TTC549 (cell line): ENCODE measurements at regions not wholly inside any gene's neighbourhood (a gene's known extent, or its start where the extent isn't known, plus 50 kb on each side); places are given as distances from the start of the nearest gene placed in this dataset.

Source experiments
- FAIRE-seq: peaks from 2 replicates; lab custom pipeline; 2012; peaks lifted over from hg19 to GRCh38; lab: Jason Lieb, UNC

DNA sequence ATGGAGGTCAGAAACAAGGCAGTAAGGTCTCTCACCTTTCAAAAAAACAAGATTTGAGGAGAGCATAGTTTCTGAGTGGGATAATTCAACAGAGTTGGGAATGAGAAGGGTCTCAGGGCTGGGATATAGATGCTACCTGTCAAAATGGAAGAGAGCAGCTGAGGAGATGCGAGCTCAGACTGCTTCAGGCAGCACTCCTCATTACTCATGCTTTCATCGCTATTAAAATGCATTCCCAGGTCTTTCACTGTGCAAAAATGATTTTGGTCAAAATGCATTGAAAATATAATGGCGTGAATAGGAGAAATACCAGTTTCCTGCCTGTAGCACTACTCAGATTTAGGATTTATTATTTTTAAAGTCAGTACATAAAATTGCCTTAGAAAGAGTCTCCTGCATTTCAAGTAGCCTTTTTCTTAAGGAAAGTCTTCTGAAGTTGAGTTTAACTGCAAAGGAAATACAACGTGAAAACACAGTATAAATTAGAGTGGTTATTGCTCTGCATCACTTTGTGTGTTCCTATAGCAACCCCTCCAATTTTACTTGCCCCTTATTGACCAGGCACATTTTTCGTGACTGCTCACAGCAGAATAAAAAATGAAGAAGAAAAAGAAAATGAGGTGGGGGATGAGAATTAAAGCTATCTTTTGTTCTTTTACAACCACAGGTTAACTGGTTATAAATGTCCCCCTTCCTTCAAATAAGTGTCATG lies 724.8 kb upstream of the SEMA6A start:
- FAIRE-seq = no peak

DNA sequence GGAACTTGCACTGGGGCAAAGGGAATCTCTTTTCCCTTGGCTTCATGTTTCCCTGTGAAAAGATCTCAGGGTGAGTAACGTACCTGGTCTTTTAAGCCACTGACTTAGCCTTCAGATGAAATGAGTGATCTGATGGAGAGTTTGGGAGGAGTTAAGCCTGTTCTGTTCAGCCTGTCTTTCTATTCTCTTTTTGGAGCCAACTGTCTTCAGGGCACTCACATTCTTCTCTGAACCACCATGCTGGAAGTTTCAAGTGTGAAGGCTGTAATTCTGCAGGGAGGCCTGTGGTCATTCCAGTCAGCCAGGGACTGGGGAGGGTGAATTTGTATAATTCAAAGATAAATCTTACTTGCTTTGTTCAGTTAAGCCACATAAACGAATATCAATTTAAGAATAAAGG lies 722.2 kb upstream of the SEMA6A start:
- FAIRE-seq = no peak

DNA sequence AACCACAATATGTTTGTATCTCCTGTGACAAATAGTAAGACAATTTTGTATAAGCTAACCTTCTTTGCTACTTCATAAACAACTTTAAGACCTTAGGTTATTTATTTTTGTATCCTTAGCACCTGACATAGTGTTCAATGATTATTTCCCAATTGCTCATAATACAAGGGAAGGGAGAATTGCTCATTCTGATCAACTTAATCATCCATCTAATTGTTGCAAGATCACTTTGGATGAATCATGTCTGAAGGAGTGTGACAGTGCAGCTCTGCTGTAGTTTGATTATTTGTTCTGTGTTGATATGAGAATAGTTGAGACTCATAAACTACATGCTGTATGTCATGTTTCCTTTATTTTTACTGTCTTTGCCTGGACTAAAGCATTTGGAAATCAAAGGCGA lies 721.3 kb upstream of the SEMA6A start:
- FAIRE-seq = no peak

DNA sequence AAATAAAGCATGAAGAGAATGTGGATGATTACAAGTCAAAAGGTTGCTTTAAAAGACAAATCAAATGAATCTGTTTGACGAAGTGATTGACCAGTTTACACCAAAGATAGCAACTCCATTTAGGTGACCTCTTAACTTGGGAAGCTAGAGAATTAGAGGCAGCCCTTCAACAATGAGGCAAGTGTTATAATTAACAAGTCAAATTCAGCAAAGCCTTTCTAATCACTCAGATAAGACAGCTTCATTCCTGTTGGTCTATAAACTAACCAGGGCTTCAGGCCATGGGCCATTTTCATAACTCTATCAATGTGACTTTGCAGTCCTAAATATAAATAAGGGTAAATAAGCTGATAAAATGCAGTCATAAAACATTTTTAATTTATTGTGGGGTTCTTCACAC lies 712.2 kb upstream of the SEMA6A start:
- no peak for FAIRE-seq

- FAIRE-seq = no peak
These were observed 697.0 kb upstream of the SEMA6A start for GRCh38 chr5:117271656-117272055.

DNA sequence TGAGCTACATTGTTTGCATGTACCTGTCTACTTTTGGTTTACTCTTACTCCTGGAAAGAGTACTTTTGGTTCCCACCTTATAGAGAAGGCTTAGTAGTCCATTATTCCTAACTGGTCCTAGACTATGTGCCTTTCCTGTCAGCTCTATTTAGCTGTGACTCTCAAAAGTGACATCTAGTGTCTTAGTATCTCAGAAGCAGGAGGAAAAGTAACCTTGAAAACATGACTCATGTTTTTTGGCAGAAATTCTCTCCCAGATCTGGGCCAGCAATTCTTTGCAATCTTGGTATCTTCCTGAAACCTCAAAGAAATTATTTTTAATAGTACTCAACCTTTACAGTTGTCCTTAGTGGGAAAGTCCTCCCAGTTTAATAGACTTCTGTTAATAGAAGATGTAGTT lies 691.7 kb upstream of the SEMA6A start:
- FAIRE-seq = no peak

- FAIRE-seq = no peak
These were observed 688.6 kb upstream of the SEMA6A start for GRCh38 chr5:117263231-117263630.

DNA sequence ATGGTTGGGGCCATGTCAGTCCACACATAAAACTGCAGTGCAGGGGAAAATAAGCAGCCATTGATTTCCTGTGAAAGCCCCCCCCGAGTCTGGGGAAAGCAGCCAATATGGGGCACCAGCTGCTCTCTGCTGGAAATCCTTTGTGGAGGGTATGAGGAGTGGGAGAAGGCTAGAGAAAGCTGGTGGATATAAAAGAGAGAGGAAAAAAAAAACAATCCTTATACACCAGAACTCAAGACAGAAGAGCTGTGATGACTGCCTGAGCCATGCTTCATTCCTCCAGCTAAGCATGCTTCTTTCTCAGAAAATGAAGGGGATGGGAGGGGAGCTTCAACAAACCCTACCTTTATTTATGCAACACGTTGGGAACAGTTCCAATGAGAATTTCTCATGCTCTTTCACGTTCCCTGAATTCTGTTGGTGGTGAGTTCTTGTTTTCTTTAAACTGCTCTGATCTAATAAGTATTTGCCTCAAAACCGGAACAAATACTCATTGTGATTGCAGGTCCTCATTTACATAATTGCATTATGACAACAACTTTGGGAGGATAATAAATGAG lies 688.0 kb upstream of the SEMA6A start:
- FAIRE-seq = no peak

GRCh38 chr5:117261948-117262571 lies 687.4 kb upstream of the SEMA6A start:
- no peak for FAIRE-seq

GRCh38 chr5:117255211-117256027 lies 680.8 kb upstream of the SEMA6A start:
- FAIRE-seq = no peak

- FAIRE-seq = no peak
These were observed 677.9 kb upstream of the SEMA6A start for GRCh38 chr5:117252566-117252965.

DNA sequence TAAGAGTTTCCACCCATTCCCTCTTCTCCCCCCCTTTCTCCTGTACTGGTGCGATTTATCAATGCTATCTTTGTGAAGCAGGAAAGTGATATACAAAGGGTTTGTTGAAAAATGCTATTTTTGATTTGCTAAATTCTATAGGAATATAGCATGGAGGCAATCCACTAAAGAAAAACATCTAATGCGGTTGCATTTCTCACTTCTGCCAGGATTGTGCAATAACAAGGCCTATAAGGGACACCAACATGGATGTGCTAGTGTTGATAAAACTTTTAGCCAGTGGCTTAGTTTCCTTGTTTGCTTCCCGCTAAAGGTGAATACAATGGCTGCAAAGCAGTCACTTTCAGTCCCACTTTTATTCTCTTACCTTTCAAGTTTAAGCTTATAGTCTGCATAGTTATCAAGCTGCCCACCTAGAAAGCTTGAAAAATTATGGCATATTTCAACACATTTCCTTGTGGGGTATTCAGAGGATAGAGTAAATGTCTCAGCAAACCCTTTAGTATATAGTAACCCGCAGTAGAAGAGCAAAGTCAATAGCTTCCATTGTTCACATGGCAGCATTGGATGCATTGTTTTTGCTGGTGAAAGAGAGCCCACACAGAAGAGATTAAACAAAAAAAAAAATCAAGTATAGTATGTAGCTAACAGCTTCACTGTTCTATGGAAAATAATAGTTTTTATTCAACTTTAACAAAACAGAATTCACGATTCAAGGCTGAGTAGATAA lies 674.6 kb upstream of the SEMA6A start:
- no peak for FAIRE-seq

DNA sequence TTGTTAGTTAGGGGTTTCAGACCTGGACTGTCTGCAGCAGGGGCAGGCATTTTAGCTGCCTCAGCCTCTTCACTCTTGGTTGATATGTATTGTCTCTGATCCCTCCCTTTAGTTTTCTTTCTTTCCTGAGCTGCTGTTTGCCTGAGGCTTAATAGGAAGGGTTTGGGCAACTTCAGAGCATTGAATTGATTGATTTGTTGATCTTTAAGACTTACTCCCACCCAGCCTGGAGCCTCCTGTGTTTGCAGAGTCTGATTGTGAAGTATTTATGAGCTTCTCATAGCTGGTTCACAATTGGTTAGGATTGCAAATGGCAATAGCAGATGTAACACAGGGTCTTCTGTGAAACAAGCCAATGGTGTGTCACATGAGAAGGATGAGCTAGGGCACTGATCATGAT lies 671.8 kb upstream of the SEMA6A start:
- FAIRE-seq = no peak

DNA sequence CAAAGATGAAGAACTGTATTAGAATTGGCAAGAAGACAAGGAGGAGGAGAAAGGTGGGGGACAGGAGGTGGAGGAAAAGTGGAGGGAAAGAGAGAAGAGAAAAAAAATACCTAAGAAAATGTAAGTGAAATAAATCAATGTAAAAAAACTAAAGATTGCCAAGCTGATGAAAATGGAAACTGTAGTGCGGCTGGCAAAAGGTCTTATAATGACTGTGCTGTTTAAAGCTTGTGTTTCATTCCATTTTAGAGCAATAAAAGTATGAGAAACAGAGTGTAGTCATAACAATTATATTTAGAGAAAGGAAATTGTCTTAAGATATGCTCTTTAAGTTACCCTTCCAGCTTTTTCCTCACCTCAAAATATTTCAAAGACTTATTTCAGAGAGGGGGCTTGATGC lies 670.5 kb upstream of the SEMA6A start:
- FAIRE-seq = no peak

- FAIRE-seq = no peak
These were observed 667.4 kb upstream of the SEMA6A start for GRCh38 chr5:117242028-117242427.

DNA sequence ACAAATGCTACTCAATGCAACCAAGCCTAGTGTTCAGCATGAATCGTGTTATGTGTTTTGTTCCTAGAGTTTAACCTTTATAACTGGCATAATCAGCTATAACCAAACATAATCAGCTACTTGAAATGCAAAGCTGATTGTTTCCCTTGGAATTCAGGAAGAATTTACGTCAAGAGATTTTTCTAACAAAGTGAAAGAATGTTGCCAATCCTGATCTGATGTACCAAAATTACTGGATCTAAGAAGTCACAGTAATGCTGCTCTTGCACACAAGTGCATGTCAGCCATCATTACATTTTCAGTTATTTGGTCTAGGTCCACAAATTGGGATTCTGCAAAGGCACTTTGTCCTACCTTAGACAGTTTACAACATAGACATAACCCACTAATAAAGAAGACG lies 662.3 kb upstream of the SEMA6A start:
- no peak for FAIRE-seq

- FAIRE-seq = no peak
These were observed 661.2 kb upstream of the SEMA6A start for GRCh38 chr5:117235786-117236185.

GRCh38 chr5:117230375-117230774 lies 655.8 kb upstream of the SEMA6A start:
- FAIRE-seq = no peak

- no peak for FAIRE-seq
These were observed 646.1 kb upstream of the SEMA6A start for GRCh38 chr5:117220730-117221129.

DNA sequence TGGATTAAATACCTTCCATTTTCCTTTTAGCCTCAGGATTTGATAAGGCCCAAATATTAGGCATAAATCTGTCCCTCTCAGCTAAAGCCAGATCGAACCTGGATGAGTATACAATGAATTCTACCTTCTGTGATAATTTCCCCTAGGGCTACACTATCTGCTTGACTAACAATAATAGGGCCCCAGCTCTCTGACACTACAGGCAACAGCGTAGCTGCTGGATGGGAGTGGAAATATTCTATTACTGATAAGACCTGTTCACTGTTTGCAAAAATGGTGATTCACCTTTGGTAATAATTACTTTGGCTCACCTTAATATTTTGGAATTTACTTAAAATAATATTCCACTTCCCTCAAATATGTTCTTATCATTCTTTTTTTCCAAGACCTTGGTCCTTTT lies 644.2 kb upstream of the SEMA6A start:
- no peak for FAIRE-seq

DNA sequence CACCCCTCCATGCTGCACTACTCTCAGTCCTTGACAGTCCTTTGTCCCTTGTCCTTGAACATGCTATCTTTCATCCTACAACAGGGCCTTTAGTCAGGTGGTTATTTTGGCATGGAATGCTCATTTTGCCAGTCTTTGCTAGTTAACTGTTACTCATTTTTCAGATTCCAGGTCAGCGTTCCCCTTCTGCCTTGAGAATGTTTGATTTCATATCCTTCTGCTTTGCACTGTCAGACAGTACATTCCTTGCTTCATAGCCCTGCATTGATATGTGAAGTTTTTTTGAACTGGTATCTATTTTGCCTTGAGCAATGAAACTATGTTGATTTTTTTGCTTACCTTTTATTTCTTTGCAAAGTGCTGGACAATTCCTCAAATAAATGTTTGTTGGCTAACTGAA lies 638.2 kb upstream of the SEMA6A start:
- FAIRE-seq = no peak

DNA sequence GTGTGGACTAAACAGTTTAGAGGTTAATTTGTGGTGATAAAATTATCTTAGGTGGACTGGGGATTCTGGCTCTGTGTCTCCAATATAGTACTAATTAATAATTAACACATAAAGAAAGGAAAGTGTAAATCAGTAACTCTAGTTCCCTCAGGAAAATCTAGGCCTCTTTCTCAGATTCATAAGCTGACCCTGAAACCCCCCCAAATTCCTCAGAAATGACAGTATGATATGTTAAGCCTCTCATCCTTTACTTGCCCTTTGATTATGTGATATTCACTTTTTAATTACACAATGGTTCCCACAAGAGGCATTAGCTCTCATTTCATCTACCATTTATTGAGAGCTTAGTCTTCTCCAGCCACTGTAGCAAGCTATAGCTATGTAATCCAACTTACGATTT lies 636.2 kb upstream of the SEMA6A start:
- no peak for FAIRE-seq

DNA sequence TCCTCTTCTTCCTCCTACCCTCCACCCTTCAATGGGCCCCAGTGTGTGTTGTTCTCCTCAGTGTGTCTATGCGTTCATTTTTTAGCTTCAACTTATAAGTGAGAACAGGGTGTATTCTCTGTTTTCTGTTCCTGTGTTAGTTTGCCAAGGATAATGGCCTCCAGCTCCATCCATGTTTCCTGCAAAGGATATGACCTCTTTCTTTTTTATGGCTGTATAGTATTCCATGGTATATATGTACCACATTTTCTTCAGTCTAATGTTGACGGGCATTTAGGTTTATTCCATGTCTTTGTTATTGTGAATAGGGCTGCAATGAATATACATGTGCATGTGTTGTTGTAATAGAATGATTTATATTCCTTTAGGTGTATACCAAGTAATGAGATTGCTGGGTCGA lies 634.9 kb upstream of the SEMA6A start:
- no peak for FAIRE-seq
